GM18517 (cell line): ENCODE measurements at regions not wholly inside any gene's neighbourhood (a gene's known extent, or its start where the extent isn't known, plus 50 kb on each side); places are given as distances from the start of the nearest gene placed in this dataset.
"Not testable (repeated sequence)": the region's sequence is repeated elsewhere in the genome, so short reads cannot be mapped to it uniquely, and the experiment has no call there.

Experiments used
- ATAC-seq: cut with Tn5 transposase; IDR thresholded peaks from one replicate; pipeline ENCODE4 v1.9.1; 2021; ENCODE audit warnings: mild to moderate bottlenecking, moderate library complexity; ENCODE audit not compliant: unreplicated experiment

- ATAC-seq: not testable (repeated sequence)
These were observed 294.6 kb downstream of the CCDC74A start for GRCh38 chr2:131822237-131822721.

DNA sequence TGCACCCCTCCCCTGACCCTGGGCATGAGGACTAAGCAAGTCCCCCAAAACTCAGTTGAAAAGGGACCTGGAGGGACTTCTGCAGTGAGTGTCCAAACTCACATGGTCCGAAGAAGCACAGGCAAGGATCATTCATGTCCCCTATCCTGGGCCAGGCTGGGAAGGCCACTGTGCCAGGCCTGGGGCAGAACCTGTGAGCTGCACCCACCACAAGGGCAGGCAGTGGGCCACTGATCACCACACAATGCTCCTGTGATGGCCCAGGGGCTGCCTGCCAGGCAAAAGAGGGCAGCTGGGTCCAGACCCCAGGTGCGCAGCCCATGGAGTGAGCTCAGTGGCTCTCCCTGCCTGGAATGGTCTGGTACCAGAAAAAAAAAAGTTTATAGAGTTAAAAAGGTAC lies 295.4 kb downstream of the CCDC74A start:
- not testable (repeated sequence) for ATAC-seq

GRCh38 chr2:131824986-131825385 lies 297.3 kb downstream of the CCDC74A start:
- ATAC-seq: not testable (repeated sequence)

- ATAC-seq: no peak
These were observed 299.9 kb downstream of the CCDC74A start for GRCh38 chr2:131827481-131828163.

DNA sequence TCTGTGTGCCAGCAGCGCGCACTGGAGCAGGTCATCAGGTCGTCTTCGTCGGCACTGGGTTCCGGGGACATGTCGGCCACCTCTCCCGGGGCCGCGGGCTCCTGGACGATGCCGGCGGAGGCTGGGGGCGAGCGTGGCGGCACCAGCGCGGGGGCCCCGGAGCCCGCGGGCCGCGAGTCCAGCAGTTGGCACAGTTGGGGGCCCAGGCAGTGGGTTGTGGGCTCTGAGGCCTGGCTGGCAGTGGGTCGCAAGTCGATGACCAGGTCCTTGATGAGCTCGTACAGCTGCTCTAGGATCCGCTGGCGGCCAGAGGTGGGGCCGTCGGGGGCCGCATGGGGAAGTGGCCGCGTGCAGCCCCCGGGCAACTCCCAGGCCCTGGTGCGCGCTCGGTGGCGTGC lies 300.5 kb downstream of the CCDC74A start:
- ATAC-seq: no peak

DNA sequence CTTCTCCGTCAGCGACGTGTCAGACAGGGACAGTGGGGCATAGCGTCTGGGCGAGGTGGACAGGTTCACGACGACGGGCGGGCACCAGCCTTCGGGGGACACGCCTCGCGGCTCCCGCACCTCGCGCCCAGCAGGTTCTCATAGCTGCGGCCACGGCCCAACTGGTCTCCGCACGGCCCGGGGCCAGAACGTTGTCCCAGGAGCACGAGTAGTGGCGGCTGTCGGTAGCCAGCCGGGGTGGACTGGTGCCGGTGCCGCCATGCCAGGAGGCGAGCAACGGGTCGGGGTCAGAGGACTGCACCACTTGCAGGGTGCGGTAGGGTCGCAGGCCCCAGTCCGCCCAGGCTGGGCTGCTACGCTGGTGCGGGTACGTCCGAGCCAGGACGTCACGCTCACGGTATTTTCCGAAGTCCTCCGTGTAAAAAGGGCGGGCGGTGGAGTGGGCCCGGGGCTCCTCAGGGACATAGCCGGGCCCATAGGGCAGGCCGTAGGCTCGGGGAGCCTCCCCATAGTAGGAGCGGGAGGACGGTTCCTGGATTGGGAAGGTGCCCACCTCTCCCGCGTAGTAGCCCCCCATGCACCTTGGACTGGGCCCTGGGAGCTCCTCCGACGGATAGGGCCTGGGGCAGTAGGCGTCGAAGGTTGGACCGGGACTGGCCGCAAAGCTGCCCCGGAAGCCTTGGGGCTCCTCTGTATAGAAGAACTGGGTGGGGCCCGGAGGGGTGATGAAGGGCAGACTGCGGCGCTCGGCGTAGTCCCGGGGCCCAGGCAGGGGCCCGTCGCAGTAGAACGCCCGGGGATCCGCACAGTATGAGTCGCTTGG lies 301.2 kb downstream of the CCDC74A start:
- not testable (repeated sequence) for ATAC-seq

DNA sequence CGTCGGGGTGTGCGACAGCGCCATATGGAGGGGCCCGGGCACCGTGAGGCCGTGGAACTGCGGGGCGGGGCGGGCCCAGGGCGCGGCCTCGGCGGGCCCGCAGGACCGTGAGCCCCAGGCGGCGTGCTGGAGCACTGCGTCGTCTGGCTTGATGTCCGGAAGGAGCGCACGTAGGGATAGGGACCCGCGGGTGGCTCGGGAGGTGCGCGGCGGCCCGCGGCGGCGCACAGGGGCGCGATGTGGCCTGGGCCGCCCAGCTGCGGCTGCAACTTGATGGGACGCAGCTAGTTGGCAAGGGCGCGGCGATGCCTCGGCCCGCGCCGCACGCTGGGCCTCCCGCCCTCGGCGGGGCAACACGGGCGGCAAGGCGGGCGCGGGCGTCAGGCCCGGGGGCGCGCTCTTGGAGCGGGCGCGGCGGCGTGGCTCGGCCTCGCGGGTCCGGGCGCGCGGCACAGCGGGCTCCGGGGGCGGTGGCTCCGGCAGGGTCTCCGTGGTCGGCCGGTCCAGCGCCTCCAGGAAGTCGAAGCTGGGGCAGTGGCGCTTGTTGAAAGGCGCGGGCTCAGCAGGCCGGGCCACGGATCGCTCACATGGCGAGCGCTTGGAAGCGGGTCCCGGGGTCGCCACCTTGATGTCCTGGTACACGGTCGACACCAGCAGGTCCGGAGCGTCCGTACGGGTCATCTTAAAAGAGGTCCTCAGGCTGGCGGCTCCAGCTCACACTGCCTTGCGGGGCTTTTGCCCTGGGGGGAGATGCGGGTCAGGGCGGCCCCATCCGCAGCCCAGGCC lies 302.0 kb downstream of the CCDC74A start:
- ATAC-seq: not testable (repeated sequence)

- not testable (repeated sequence) for ATAC-seq
These were observed 302.7 kb downstream of the CCDC74A start for GRCh38 chr2:131830242-131830945.

GRCh38 chr2:131830946-131831310 lies 303.2 kb downstream of the CCDC74A start:
- not testable (repeated sequence) for ATAC-seq

GRCh38 chr2:131831450-131832208 lies 303.9 kb downstream of the CCDC74A start:
- ATAC-seq: not testable (repeated sequence)

DNA sequence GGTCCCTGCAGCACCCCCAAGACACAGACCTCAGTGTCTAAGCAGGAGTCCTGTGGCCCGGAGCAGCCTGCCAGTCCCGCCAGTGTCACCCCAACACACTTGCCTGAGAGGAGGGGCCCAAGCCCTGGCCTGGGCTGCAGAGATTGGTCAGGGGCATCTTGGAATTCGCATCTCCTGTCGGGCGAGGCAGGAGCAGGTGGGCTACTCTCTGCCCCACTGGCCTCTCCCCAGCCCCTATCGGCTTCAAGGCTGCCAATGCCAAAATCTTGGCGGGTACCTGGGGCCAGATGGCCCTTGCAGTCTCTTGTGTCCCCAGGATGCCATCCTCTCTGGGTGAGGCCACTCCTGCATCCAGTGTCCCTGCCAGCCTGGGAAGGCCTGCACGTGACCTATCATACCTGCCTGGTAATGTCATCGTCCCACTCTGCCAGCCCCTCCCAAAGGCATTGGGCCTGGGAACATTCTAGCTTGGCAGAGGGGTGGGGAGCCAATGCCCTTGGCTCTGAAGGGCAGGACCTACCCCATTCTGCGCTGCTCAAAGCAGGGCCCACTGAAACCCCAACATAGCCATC lies 304.6 kb downstream of the CCDC74A start:
- ATAC-seq: not testable (repeated sequence)

DNA sequence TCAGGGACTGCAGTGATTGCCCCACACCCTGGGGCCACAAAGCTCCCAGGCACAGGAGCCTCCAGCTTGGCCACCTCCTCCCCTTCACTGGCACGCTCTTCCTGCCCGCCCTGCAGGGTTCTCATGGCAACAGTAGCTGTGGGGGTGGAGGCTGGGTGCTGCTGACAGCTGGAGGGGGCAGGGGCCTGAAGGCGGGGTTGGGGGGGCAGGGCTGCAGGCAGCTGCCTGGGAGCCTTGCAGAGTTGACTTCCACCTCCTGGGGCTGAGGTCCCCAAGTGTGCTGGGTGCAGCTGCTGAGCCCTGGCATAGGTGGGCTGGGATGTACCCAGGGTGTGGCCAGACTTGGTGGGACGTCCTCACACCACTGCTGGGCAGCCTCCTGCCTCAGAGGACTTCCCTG lies 305.2 kb downstream of the CCDC74A start:
- ATAC-seq: not testable (repeated sequence)

GRCh38 chr2:131833367-131834202 lies 305.9 kb downstream of the CCDC74A start:
- ATAC-seq: not testable (repeated sequence)

GRCh38 chr2:131834203-131835020 lies 306.7 kb downstream of the CCDC74A start:
- ATAC-seq: not testable (repeated sequence)

GRCh38 chr2:131835022-131835421 lies 307.3 kb downstream of the CCDC74A start:
- not testable (repeated sequence) for ATAC-seq

GRCh38 chr2:131835621-131836091 lies 308.0 kb downstream of the CCDC74A start:
- no peak for ATAC-seq

- not testable (repeated sequence) for ATAC-seq
These were observed 308.4 kb downstream of the CCDC74A start for GRCh38 chr2:131836116-131836515.

GRCh38 chr2:131844044-131844443 lies 316.4 kb downstream of the CCDC74A start:
- not testable (repeated sequence) for ATAC-seq
